GM21528 (cell line): ENCODE measurements at regions not wholly inside any gene's neighbourhood (a gene's known extent, or its start where the extent isn't known, plus 50 kb on each side); places are given as distances from the start of the nearest gene placed in this dataset.

ENCODE experiments used
- ATAC-seq: cut with Tn5 transposase; IDR thresholded peaks from one replicate; pipeline ENCODE4 v1.9.1; 2021; ENCODE audit warnings: mild to moderate bottlenecking, moderate library complexity; ENCODE audit not compliant: unreplicated experiment, low FRiP score

DNA sequence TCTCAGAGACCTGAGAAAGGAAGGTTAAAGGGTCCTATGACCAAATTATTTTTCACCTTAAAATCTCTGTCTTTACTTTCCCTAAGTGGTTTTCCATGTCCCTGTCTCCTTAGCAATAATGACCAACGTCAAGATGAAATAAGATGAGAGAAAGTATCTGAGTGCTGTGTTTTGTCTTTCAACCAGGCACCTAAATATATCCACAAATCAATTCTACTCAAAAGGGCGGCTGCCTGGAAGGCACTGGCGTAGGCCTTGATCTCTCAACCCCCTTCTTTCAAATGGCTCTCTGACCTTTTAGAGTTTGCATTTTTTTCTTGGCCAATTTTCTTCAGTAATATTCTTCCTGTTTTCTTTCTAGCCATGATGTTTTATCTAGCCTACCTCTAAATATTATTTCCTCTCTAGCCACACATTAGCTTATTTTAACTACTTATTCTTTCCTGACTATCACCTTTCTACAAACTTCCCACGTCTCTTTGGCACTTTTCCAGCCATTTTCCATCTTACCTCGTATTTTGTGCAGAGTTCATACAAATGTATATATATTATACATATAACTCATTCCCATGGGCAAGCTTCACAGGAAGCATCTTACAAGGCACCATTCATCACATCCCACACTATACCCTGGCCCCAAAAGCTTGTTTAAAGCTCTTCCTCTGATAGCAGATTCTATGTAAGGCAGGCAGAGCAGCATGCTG lies 204.5 kb downstream of the SNX18 start:
- no peak for ATAC-seq

DNA sequence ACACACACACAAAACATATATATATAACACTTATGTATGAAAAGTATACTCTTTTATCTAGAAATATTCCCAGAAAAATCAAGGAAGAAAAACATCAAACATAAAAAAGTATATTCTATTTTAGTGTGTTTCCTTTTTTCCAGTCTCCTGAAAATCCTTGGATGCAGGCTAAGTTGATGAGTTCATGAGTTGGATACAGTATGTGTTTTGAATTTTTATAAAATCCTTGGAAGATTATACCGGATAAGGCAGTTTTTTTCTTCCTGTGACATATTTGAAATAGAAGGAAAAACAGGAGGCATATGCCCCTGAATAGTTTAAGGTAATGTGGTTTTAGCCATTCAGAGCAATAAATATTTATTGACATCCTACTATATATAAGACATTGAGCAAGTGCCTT lies 203.6 kb downstream of the SNX18 start:
- no peak for ATAC-seq

DNA sequence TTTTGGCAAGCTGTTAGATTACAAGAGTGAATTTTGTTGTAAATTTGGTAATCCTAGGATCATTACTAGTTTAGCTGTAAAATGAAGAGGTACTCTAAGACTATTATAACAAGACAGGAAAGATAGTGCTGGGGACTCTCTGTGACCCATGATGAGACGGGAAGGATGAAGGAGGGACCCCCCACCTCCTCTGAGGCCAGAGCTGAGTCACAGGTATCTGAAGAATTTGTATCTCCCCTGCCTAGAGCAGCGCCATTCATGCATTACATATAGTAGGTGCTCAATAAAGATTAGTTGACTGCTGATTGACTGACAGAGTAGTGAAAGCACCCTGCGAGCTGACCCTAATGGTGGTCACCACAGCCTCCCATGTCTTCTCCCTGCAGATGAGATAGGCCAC lies 202.8 kb downstream of the SNX18 start:
- ATAC-seq, result no peak

- no peak for ATAC-seq
Observed at GRCh38 chr5:54719384-54720283, 202.1 kb downstream of the SNX18 start.

DNA sequence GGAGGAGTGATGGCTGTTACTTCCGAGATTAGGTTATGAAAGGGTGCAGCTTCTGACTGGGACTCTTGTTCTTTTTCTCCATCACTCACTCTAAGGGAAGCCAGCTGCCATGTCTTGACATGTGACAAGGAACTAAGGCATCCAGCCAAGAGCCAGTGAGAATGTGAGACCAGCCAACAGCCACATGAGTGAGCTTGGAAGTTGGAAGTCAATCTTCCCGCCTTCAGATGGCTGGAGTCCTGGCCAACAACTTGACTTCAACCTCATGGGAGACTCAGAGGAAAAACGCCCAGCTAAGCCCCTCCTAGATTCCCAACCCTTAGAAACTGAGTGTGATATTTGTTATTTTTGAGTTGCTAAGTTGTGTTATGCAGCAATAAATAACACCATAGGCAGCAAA lies 201.1 kb downstream of the SNX18 start:
- ATAC-seq, result no peak

- ATAC-seq, result no peak
Observed at GRCh38 chr5:54717870-54718269, 200.3 kb downstream of the SNX18 start.

DNA sequence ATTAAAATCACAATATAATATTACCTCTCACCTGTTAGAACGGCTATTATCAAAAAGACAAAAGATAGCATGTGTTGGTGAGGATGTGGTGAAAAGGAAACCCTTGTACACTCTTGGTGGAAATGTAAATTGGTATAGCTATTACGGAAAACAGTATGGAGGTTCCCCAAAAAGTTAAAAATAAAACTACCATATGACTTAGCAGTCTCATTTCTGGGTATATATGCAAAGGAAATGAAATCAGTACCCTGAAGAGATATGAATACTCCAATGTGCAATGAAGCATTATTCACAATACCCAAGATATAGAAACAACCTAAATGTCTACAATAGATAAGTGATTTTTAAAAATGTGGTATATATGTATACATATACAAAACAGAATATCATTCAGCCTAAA lies 199.9 kb downstream of the SNX18 start:
- no peak for ATAC-seq

GRCh38 chr5:54713923-54714581 lies 196.5 kb downstream of the SNX18 start:
- ATAC-seq, result no peak

DNA sequence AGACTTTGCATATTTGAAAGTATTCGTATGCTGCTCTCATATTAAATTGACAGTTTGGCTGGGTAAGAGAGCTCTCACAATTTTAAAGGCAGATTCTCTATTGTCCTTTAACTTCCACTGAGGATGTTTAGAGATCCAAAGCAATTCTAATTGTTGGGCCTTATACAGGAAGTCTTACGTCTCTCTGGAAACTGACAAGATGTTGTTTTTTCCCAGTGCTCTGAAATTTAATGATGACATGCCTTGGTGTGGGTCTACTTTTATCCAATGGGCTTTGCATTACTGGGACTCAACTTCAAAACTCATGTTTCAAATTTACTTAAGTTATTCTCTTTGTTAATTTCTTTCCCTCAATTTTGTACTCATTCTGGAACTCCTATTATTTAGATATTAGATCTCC lies 191.5 kb downstream of the SNX18 start:
- no peak for ATAC-seq

GRCh38 chr5:54707841-54708240 lies 190.3 kb downstream of the SNX18 start:
- ATAC-seq, result no peak

- no peak for ATAC-seq
Observed at GRCh38 chr5:54705994-54706653, 188.6 kb downstream of the SNX18 start.

DNA sequence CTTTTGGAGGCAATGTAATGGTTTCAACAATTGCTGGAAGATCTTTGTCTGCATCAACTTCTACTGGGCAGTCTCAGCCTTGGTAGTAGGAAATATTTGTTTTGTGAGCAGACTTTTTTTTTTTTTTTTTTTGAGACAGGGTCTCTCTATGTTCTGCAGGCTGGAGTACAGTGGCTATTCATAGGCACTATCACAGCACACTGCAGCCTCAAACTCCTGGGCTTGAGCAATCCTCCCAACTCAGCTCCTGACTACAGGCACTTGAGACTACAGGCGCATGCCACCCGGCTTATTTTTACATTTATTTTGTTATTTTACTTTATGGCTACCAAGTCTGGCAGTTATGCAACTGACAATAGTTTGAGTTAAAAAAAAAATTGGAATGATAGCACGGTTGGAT lies 187.3 kb downstream of the SNX18 start:
- no peak for ATAC-seq

DNA sequence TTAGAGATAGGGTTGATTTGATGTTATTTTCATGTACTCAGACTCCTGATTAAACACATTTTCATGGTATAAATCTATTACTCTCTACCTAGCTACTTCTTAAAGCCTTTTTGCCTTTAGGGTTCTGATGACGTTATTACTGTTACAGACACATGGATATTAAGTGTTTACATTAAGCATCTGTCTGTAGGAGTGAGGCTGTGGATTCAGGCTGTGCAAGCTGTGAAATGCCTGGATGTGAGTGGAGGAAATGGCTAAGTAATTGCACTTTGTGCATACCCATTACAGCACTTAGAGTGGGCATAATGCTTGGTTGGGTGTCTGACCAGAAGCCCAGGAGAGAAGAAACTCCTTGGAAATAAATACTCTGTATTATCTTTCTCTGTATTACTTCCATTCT lies 186.8 kb downstream of the SNX18 start:
- ATAC-seq, result no peak

- ATAC-seq, result no peak
Observed at GRCh38 chr5:54703565-54704255, 186.2 kb downstream of the SNX18 start.

DNA sequence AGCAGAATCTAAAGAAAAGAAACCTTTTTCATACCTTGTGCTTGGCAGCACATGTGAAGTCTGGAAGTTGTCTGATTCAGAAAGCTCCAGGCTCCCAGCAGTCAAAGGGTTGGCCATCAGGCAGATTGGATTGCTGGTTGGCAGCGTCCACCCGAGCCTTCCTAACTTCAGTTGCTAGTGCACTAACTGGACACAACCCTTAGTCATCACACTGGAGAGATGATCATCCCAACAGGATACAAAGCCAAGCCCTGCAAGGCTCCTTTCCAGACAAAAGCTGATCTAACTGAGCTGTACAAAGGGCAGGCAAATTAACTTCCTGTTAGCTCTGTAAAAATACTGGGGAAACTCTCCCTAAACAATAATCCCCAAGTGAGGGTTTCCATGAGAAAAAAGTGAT lies 185.6 kb downstream of the SNX18 start:
- ATAC-seq, result no peak

- ATAC-seq, result no peak
Observed at GRCh38 chr5:54702470-54702869, 184.9 kb downstream of the SNX18 start.

DNA sequence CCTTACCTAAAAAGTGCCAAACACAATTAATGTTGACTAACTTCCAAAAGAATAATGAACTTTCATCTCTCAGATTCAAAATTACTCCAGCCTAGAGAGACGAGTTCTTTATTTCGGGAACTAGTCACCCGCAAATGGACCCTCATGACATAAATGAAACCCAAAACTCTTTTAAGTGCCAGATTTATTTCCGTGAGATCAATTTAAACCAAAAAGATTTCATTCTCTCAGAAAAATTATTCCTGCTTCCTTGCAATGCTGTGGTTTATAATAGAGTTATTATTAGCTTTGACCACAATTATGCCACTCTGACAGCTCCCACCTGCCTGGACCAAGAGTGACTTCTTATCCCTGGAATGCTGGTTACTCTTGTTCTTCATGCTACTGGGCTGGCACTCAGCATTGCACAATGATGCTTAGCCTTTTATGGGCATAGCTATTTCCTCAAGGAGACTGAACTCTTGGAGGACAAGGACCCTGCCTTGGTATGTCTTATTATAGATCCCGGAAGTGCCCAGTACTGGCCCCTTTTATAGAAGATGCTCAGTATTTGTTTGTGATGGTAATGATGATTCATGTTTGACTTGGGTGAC lies 183.5 kb downstream of the SNX18 start:
- no peak for ATAC-seq

- no peak for ATAC-seq
Observed at GRCh38 chr5:54696931-54697330, 179.4 kb downstream of the SNX18 start.

DNA sequence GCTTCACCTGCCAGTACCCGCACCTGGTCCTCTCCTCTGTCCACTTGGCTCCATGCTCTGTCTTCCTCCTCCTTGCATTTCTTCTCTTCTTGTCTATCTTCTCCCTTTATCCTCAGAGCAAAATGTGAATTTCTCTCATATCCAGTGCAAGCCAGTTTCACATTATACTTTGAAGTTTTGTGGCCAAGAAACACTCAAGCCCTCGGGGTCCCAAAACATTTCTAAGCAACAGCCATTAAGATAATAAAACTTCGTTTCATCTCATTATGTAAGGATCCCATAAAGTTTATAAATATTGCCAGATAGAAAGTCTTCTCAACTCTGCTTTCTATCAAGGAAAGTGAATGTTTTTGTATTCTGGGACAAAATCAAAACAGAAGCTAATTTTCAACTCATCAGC lies 178.8 kb downstream of the SNX18 start:
- no peak for ATAC-seq
